Liver (tissue), 8 donors: ENCODE measurements at regions not wholly inside any gene's neighbourhood (a gene's known extent, or its start where the extent isn't known, plus 50 kb on each side); places are given as distances from the start of the nearest gene placed in this dataset.

Experiments
- DNase-seq: peaks from one replicate; pipeline ENCODE4 v3.0.0-alpha.2; 2017; ENCODE audit warnings: low spot score
- H3K27ac ChIP-seq, 2 donors: one replicate each; pipeline ENCODE4 v1.7.0; 2013; ENCODE audit warnings: inconsistent platforms in 2 of 2, low read length in 2 of 2, control low read depth in 1 of 2, low read depth in 1 of 2, mild to moderate bottlenecking in 1 of 2
- H3K27me3 ChIP-seq, 4 donors: one replicate each; pipeline versions ENCODE4 v1.6.1 to v1.7.0; 2013; ENCODE audit warnings: low read length in 3 of 4, inconsistent platforms in 1 of 4, mild to moderate bottlenecking in 1 of 4, moderate library complexity in 1 of 4; ENCODE audit not compliant: control insufficient read depth in 4 of 4, insufficient read depth in 4 of 4
- H3K36me3 ChIP-seq, 4 donors: one replicate each; pipeline versions ENCODE4 v1.6.1 to v1.7.0; 2013; ENCODE audit warnings: low read length in 3 of 4, mild to moderate bottlenecking in 3 of 4, low read depth in 1 of 4, moderate library complexity in 1 of 4; ENCODE audit not compliant: control insufficient read depth in 4 of 4, insufficient read depth in 3 of 4
- H3K4me1 ChIP-seq, 4 donors: one replicate each; pipeline versions ENCODE4 v1.6.1 to v1.7.0; 2013; ENCODE audit warnings: low read length in 3 of 4, mild to moderate bottlenecking in 3 of 4, moderate library complexity in 1 of 4; ENCODE audit not compliant: control insufficient read depth in 4 of 4, insufficient read depth in 4 of 4
- H3K4me3 ChIP-seq, 3 donors: one replicate each; pipeline versions ENCODE4 v1.6.1 to v1.7.0; 2013; ENCODE audit warnings: low read length in 3 of 3, control low read depth in 1 of 3, low read depth in 1 of 3, mild to moderate bottlenecking in 1 of 3
- H3K9ac ChIP-seq, 2 donors: one replicate each; pipeline ENCODE4 v1.7.0; 2013; ENCODE audit warnings: low read length in 2 of 2, mild to moderate bottlenecking in 2 of 2, moderate library complexity in 2 of 2, control low read depth in 1 of 2, low read depth in 1 of 2
- H3K9me3 ChIP-seq, 4 donors: one replicate each; pipeline versions ENCODE4 v1.6.1 to v1.7.0; 2013; ENCODE audit warnings: low read length in 3 of 4; ENCODE audit not compliant: control insufficient read depth in 4 of 4
- EGR1 ChIP-seq, 2 donors: IDR thresholded peaks; 2 replicates each; pipeline ENCODE4 v1.6.1; 2016 to 2018; ENCODE audit warnings: antibody characterized with exemption in 2 of 2, low read depth in 2 of 2
- FOXA1 ChIP-seq: IDR thresholded peaks from 2 replicates; pipeline ENCODE4 v1.6.1; 2016; ENCODE audit warnings: antibody characterized with exemption
- FOXA2 ChIP-seq: IDR thresholded peaks from 2 replicates; pipeline ENCODE4 v1.6.1; 2016; ENCODE audit warnings: antibody characterized with exemption
- GABPA ChIP-seq, 2 donors: IDR thresholded peaks in 1 of 2; conservative IDR thresholded peaks in 1 of 2; 2 replicates each; pipeline ENCODE4 v1.6.1; 2016; ENCODE audit warnings: antibody characterized with exemption in 2 of 2, mild to moderate bottlenecking in 1 of 2, moderate library complexity in 1 of 2
- HNF4A ChIP-seq, 2 donors: conservative IDR thresholded peaks; 2 replicates each; pipeline ENCODE4 v1.6.1; 2016; ENCODE audit warnings: antibody characterized with exemption in 2 of 2, mild to moderate bottlenecking in 2 of 2
- HNF4G ChIP-seq: IDR thresholded peaks from 2 replicates; pipeline ENCODE4 v1.6.1; 2016; ENCODE audit warnings: antibody characterized with exemption
- JUND ChIP-seq, 2 donors: IDR thresholded peaks; 2 replicates each; pipeline ENCODE4 v1.6.1; 2016; ENCODE audit warnings: antibody characterized with exemption in 2 of 2
- RAD21 ChIP-seq, 2 donors: IDR thresholded peaks; 2 replicates each; pipeline ENCODE4 v1.6.1; 2016; ENCODE audit warnings: antibody characterized with exemption in 2 of 2, mild to moderate bottlenecking in 2 of 2
- RXRA ChIP-seq, 2 donors: IDR thresholded peaks; 2 replicates each; pipeline ENCODE4 v1.6.1; 2017 to 2018; ENCODE audit warnings: antibody characterized with exemption in 2 of 2, mild to moderate bottlenecking in 1 of 2
- SP1 ChIP-seq: IDR thresholded peaks from 2 replicates; pipeline ENCODE4 v1.6.1; 2018; ENCODE audit warnings: antibody characterized with exemption, mild to moderate bottlenecking
- TAF1 ChIP-seq: conservative IDR thresholded peaks from 2 replicates; pipeline ENCODE4 v1.6.1; 2016; ENCODE audit warnings: antibody characterized with exemption, mild to moderate bottlenecking
- YY1 ChIP-seq: IDR thresholded peaks from 2 replicates; pipeline ENCODE4 v1.6.1; 2016; ENCODE audit warnings: antibody characterized with exemption, mild to moderate bottlenecking
- WGBS: extraction: QIAGEN DNeasy Blood & Tissue Kit; methylation state at CpG from one replicate; pipeline ENCODE4 v1.1.7; 2013; 5-methylcytosine and 5-hydroxymethylcytosine counted together
- TF ChIP-seq, protein P1 (sequence below): fragments of 150-350 bp; IDR thresholded peaks from 2 replicates; pipeline ENCODE4 v1.5.1; 2017; ENCODE audit warnings: improper control_type of control experiment, low read depth, low read length; ENCODE audit not compliant: missing input control
- TF ChIP-seq, protein P2 (sequence below): IDR thresholded peaks from 2 replicates; pipeline ENCODE4 v1.6.1; 2016; ENCODE audit warnings: antibody characterized with exemption, mild to moderate bottlenecking
- TF ChIP-seq, protein P3 (sequence below): IDR thresholded peaks from 2 replicates; pipeline ENCODE4 v1.6.1; 2016; ENCODE audit warnings: antibody characterized with exemption
- TF ChIP-seq, protein P4 (sequence below): IDR thresholded peaks from 2 replicates; pipeline ENCODE4 v1.6.1; 2016; ENCODE audit warnings: antibody characterized with exemption
- TF ChIP-seq, protein P5 (sequence below): IDR thresholded peaks from 2 replicates; pipeline ENCODE4 v1.6.1; 2016; ENCODE audit warnings: antibody characterized with exemption
- donor health status: healthy.
- donor health status: healthy.
- donor health status: healthy.
- donor health status: healthy.
- donor health status: healthy.

DNA sequence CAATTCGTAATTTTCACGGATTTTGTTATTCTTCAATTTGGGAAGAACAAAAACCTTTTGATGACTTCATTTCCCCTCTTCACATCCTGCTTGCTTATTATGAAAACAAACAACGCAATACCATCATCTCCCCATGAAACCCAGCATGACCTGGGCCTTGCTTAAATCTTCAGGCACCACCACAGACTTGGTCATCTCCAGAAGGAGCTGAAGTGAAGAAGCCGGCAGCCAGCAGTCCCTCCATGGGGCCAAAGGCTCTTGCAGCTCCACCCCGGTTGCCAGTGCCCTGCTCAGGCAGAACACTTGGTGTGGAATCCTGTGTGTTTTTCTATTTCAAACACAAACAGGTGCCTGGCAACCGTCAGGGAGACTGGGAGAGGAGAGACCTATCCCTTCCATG, 982.9 kb upstream of the TMEM132C start:
- no peak for DNase-seq
- WGBS = 71% methylated on average over 6 of the region's 6 CpGs
- H3K9me3 ChIP-seq = no peaks in the 10 kb centered on the region
- no peaks in the 10 kb centered on the region for H3K36me3 ChIP-seq
- H3K27me3 ChIP-seq = no peaks in the 10 kb centered on the region
- H3K4me3 ChIP-seq = no peak overlapping the region
- TF ChIP-seq, protein P1, sequence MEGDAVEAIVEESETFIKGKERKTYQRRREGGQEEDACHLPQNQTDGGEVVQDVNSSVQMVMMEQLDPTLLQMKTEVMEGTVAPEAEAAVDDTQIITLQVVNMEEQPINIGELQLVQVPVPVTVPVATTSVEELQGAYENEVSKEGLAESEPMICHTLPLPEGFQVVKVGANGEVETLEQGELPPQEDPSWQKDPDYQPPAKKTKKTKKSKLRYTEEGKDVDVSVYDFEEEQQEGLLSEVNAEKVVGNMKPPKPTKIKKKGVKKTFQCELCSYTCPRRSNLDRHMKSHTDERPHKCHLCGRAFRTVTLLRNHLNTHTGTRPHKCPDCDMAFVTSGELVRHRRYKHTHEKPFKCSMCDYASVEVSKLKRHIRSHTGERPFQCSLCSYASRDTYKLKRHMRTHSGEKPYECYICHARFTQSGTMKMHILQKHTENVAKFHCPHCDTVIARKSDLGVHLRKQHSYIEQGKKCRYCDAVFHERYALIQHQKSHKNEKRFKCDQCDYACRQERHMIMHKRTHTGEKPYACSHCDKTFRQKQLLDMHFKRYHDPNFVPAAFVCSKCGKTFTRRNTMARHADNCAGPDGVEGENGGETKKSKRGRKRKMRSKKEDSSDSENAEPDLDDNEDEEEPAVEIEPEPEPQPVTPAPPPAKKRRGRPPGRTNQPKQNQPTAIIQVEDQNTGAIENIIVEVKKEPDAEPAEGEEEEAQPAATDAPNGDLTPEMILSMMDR = no peak
- TF ChIP-seq RXRA (IDR thresholded peaks at IDR 0.05) (no peak), RAD21 (IDR thresholded peaks at IDR 0.05) (no peak), FOXA1 (no peak), GABPA (IDR thresholded peaks at IDR 0.05 in 1 of 2, conservative IDR thresholded peaks at IDR 0.05 in 1 of 2) (no peak), EGR1 (IDR thresholded peaks at IDR 0.05; ENCODE audit: low read depth in 2 of 2) (no peak), SP1 (no peak), YY1 (no peak), JUND (IDR thresholded peaks at IDR 0.05) (no peak), TAF1 (no peak), FOXA2 (no peak), HNF4A (conservative IDR thresholded peaks at IDR 0.05) (no peak)
- TF ChIP-seq, protein P2, sequence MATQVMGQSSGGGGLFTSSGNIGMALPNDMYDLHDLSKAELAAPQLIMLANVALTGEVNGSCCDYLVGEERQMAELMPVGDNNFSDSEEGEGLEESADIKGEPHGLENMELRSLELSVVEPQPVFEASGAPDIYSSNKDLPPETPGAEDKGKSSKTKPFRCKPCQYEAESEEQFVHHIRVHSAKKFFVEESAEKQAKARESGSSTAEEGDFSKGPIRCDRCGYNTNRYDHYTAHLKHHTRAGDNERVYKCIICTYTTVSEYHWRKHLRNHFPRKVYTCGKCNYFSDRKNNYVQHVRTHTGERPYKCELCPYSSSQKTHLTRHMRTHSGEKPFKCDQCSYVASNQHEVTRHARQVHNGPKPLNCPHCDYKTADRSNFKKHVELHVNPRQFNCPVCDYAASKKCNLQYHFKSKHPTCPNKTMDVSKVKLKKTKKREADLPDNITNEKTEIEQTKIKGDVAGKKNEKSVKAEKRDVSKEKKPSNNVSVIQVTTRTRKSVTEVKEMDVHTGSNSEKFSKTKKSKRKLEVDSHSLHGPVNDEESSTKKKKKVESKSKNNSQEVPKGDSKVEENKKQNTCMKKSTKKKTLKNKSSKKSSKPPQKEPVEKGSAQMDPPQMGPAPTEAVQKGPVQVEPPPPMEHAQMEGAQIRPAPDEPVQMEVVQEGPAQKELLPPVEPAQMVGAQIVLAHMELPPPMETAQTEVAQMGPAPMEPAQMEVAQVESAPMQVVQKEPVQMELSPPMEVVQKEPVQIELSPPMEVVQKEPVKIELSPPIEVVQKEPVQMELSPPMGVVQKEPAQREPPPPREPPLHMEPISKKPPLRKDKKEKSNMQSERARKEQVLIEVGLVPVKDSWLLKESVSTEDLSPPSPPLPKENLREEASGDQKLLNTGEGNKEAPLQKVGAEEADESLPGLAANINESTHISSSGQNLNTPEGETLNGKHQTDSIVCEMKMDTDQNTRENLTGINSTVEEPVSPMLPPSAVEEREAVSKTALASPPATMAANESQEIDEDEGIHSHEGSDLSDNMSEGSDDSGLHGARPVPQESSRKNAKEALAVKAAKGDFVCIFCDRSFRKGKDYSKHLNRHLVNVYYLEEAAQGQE = no peak
- TF ChIP-seq, protein P3, sequence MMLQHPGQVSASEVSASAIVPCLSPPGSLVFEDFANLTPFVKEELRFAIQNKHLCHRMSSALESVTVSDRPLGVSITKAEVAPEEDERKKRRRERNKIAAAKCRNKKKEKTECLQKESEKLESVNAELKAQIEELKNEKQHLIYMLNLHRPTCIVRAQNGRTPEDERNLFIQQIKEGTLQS = no peak
- TF ChIP-seq, protein P4, sequence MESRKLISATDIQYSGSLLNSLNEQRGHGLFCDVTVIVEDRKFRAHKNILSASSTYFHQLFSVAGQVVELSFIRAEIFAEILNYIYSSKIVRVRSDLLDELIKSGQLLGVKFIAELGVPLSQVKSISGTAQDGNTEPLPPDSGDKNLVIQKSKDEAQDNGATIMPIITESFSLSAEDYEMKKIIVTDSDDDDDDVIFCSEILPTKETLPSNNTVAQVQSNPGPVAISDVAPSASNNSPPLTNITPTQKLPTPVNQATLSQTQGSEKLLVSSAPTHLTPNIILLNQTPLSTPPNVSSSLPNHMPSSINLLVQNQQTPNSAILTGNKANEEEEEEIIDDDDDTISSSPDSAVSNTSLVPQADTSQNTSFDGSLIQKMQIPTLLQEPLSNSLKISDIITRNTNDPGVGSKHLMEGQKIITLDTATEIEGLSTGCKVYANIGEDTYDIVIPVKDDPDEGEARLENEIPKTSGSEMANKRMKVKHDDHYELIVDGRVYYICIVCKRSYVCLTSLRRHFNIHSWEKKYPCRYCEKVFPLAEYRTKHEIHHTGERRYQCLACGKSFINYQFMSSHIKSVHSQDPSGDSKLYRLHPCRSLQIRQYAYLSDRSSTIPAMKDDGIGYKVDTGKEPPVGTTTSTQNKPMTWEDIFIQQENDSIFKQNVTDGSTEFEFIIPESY = no peak
- TF ChIP-seq, protein P5, sequence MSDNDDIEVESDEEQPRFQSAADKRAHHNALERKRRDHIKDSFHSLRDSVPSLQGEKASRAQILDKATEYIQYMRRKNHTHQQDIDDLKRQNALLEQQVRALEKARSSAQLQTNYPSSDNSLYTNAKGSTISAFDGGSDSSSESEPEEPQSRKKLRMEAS = no peak
- H3K27ac ChIP-seq = no peak overlapping the region
- H3K4me1 ChIP-seq = no peaks in the 10 kb centered on the region
- H3K9ac ChIP-seq = no peak overlapping the region

DNA sequence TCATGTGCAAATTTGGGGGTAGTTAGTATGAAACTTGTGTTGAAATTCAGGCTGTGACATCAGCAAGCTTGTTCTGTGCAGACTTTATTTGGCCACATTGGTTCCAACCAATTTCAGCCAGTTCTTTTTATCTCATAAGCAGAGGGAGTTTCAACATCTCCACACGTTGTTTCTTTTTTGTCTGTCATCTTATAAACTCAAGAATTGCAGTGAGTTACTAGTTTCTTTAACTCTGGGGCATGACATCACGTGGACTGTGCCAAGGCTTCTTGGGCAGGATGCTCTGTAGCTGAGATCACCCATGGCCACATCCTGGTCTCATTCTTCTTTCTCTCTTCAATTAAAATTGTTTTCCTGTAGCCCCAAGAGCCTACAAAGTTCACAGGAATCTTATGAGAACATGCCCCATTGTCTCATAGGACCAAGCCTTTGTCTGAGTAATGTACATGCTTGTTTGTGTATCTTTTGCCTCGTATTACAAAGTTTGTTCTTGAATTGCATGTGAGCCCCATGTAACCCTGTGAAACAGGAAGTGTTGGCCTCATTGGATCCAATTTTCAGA, 982.0 kb upstream of the TMEM132C start:
- no peak for DNase-seq
- no peaks in the 10 kb centered on the region for H3K36me3 ChIP-seq
- 60% methylated on average over 3 of the region's 3 CpGs for WGBS

More for the DNA sequence above, 982.0 kb upstream of the TMEM132C start:
- H3K9ac ChIP-seq = no peak overlapping the region
- no peak overlapping the region for H3K27ac ChIP-seq
- no peaks in the 10 kb centered on the region for H3K4me1 ChIP-seq
- TF ChIP-seq HNF4A (conservative IDR thresholded peaks at IDR 0.05) (no peak), RXRA (IDR thresholded peaks at IDR 0.05) (no peak), SP1 (no peak), RAD21 (IDR thresholded peaks at IDR 0.05) (no peak), EGR1 (IDR thresholded peaks at IDR 0.05; ENCODE audit: low read depth in 2 of 2) (no peak), HNF4G (no peak), GABPA (IDR thresholded peaks at IDR 0.05 in 1 of 2, conservative IDR thresholded peaks at IDR 0.05 in 1 of 2) (no peak), YY1 (no peak), FOXA2 (no peak), JUND (IDR thresholded peaks at IDR 0.05) (no peak)
- TF ChIP-seq, protein P5 = no peak
- TF ChIP-seq, protein P4 = no peak
- TF ChIP-seq, protein P3 = no peak
- TF ChIP-seq, protein P1 = no peak
- no peaks in the 10 kb centered on the region for H3K9me3 ChIP-seq
- H3K27me3 ChIP-seq = no peaks in the 10 kb centered on the region
- H3K4me3 ChIP-seq = no peak overlapping the region
